ENCODE measurements at regions not wholly inside any gene's neighbourhood (a gene's known extent, or its start where the extent isn't known, plus 50 kb on each side); places are given as distances from the start of the nearest gene placed in this dataset.

DNA sequence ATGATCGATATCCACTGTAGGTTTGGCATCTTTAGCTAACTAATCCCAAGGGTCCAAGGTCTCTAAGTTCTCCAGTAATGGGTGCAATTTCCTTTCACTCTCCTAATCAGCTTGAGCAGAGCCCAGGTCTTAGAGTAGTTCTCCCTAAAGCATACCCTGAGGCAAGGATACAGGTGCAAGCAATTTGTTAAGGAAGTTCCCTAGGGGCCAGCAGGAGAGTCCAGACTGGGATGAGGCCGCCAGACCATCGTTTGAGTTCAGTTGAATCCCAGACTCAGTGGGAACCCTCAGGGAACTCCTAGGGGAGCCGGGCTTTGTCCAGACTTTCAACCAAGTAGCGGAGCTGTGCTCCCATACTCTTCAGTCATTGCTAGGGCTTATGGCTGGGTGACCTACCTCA is 835.4 kb upstream of the CDH2 start:
- Histone ChIP-seq H3K9me3 (no peaks in the 10 kb centered on the region), H3K4me1 (no peaks in the 10 kb centered on the region), H3K4me3 (replicated peaks in 1 of 3) (no peak overlapping the region), H3K36me3 (no peaks in the 10 kb centered on the region), H3K27ac (no peak overlapping the region), H3K27me3 (no peaks in the 10 kb centered on the region)
- intact Hi-C loops (cut with DNase I), result no loop called here
- TF ChIP-seq, protein P1, sequence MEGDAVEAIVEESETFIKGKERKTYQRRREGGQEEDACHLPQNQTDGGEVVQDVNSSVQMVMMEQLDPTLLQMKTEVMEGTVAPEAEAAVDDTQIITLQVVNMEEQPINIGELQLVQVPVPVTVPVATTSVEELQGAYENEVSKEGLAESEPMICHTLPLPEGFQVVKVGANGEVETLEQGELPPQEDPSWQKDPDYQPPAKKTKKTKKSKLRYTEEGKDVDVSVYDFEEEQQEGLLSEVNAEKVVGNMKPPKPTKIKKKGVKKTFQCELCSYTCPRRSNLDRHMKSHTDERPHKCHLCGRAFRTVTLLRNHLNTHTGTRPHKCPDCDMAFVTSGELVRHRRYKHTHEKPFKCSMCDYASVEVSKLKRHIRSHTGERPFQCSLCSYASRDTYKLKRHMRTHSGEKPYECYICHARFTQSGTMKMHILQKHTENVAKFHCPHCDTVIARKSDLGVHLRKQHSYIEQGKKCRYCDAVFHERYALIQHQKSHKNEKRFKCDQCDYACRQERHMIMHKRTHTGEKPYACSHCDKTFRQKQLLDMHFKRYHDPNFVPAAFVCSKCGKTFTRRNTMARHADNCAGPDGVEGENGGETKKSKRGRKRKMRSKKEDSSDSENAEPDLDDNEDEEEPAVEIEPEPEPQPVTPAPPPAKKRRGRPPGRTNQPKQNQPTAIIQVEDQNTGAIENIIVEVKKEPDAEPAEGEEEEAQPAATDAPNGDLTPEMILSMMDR (IDR thresholded peaks at IDR 0.05), result no peak
- no peak for TF ChIP-seq POLR2A (IDR thresholded peaks at IDR 0.05)
- no peak for DNase-seq
- WGBS, 2 donors, result 86 to 94% methylated on average over 5 of the region's 5 CpGs

DNA sequence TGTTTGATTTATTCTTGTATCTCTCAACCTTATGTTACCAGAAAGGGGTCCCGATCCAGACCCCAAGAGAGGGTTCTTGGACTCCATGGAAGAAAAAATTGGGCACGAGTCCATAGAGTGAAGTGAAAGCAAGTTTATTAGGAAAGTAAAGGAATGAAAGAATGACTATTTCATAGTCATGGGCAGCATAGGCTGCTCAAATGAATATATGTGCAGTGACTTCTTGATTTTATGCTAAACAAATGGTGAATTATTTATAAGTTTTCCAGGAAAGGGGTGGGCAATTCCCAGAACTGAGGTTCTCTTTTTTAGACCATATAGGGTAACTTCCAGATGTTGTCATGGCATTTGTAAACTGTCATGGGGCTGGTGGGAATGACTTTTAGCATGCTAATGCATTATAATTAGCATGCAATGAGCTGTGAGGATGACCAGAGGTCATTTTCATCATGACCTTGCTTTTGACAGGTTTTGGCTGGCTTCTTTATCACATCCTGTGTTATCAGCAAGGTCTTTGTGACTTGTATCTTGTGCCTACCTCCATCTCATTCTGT is 832.4 kb upstream of the CDH2 start:
- Histone ChIP-seq H3K27ac (no peak overlapping the region), H3K27me3 (no peaks in the 10 kb centered on the region), H3K4me3 (replicated peaks in 1 of 3) (no peak overlapping the region), H3K9me3 (no peaks in the 10 kb centered on the region), H3K36me3 (no peaks in the 10 kb centered on the region), H3K4me1 (no peaks in the 10 kb centered on the region)
- no peak for DNase-seq
- 89 to 91% methylated on average over 2 of the region's 2 CpGs for WGBS, 2 donors
- no peak for TF ChIP-seq POLR2A (IDR thresholded peaks at IDR 0.05)
- intact Hi-C loops (cut with DNase I), result no loop called here

DNA sequence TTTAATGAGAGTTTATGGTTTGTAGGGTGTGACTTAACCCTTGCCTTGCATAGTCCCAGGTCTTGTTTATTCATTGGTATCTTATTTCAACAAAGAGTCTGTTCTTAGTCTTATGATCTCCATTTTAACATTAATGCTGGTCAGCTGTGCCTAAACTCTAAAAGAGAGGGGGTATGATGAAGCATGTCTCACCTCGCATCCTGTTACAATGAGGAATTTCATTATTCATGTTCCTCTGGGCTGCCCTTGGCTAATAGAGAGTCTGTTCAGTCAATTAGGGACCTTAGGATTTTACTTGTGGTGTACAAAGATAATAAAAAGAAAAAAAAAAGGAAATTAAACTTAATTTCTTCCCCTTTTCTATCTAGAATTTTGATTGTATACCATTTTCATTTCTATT is 831.9 kb upstream of the CDH2 start:
- no peaks in the 10 kb centered on the region for H3K36me3 ChIP-seq
- no peak overlapping the region for H3K27ac ChIP-seq
- TF ChIP-seq, protein P1 (IDR thresholded peaks at IDR 0.05), result no peak
- no peak for TF ChIP-seq POLR2A (IDR thresholded peaks at IDR 0.05)
- intact Hi-C loops (cut with DNase I), result no loop called here
- H3K9me3 ChIP-seq, result no peaks in the 10 kb centered on the region
- no peak overlapping the region for H3K4me3 ChIP-seq (replicated peaks in 1 of 3)
- no peaks in the 10 kb centered on the region for H3K27me3 ChIP-seq
- 87 to 92% methylated on average over 1 of the region's 1 CpG for WGBS, 2 donors
- no peaks in the 10 kb centered on the region for H3K4me1 ChIP-seq
- DNase-seq, result no peak

DNA sequence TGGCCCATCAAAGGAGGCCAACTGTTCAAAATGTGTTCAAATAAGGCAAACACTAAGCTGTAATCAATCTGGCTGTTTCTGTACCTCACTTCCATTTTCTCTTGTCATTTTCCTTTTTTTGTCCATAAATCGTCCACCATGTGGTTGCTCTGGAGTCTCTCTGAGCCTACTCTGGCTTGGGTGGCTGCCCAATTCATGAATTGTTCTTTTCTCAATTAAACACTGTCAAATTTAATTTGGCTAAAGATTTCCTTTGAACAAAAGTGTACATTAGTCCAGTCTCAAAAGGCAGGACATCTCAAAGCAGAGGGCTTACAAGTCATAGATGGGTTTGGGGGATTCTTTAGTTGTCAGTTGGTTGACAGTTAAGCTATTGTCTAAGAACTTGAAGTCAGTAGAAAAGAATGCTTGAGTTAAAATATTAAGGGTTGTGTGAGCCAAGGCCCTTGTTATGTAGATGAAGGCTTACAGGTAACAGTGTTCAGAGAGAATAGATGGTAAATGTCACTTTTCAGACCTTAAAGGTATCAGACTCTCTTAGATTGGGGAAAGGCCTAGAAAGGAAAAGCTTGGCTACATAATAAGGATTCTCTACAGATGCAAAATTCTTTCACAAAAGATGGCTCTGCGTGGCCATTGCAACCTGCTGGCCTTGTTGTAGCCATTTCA is 831.2 kb upstream of the CDH2 start:
- H3K36me3 ChIP-seq, result no peaks in the 10 kb centered on the region
- WGBS, 2 donors, result 78 to 90% methylated on average over 2 of the region's 2 CpGs
- intact Hi-C loops (cut with DNase I), result no loop called here
- no peaks in the 10 kb centered on the region for H3K27me3 ChIP-seq
- H3K27ac ChIP-seq, result no peak overlapping the region
- no peak for TF ChIP-seq POLR2A (IDR thresholded peaks at IDR 0.05)
- TF ChIP-seq, protein P1 (IDR thresholded peaks at IDR 0.05), result no peak
- DNase-seq, result no peak
- no peak overlapping the region for H3K4me3 ChIP-seq (replicated peaks in 1 of 3)
- no peaks in the 10 kb centered on the region for H3K9me3 ChIP-seq
- no peaks in the 10 kb centered on the region for H3K4me1 ChIP-seq

DNA sequence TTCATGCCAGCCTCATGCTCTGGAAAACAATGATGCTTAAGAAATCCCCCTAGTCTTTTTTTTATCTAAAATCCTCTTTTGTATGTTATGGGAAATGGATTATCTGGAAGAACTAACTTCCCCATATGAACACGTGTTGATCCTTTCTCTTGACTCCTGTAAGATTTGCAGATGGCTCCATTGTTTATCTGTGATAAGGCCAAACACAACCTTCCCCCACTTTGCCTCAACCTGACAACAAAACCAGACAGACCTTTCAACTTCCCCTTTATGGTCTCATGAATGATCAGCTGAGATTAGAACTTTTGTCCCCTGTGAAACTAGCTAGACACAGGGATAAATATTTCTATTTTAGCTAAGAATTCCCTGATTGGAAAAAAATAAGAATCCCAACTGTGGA is 828.0 kb upstream of the CDH2 start:
- H3K4me1 ChIP-seq, result no peaks in the 10 kb centered on the region
- DNase-seq, result no peak
- intact Hi-C loops (cut with DNase I), result no loop called here

More for the DNA sequence above, 828.0 kb upstream of the CDH2 start:
- Histone ChIP-seq H3K4me3 (replicated peaks in 1 of 3) (no peak overlapping the region), H3K9me3 (no peaks in the 10 kb centered on the region), H3K27me3 (no peaks in the 10 kb centered on the region), H3K27ac (no peak overlapping the region), H3K36me3 (no peaks in the 10 kb centered on the region)
- TF ChIP-seq, protein P1 (IDR thresholded peaks at IDR 0.05), result no peak
- no peak for TF ChIP-seq POLR2A (IDR thresholded peaks at IDR 0.05)
- WGBS, 2 donors, result 52 to 54% methylated on average over 1 of the region's 1 CpG
